ENCODE measurements at regions not wholly inside any gene's neighbourhood (a gene's known extent, or its start where the extent isn't known, plus 50 kb on each side); places are given as distances from the start of the nearest gene placed in this dataset.
"Not testable (repeated sequence)": the region's sequence is repeated elsewhere in the genome, so short reads cannot be mapped to it uniquely, and the experiment has no call there.

- no peak overlapping the region for H3K4me3 ChIP-seq (ENCODE audit: low read depth, low read length)
- TF ChIP-seq MAX (IDR thresholded peaks at IDR 0.05; ENCODE audit: low read depth, low read length) (no peak), POLR2A (IDR thresholded peaks at IDR 0.05; ENCODE audit: extremely low read depth, insufficient read length) (no peak), MYC (IDR thresholded peaks at IDR 0.05; ENCODE audit: low read depth, low read length) (no peak), CTCF (IDR thresholded peaks at IDR 0.05; ENCODE audit: low read depth, low read length) (no peak)
- no peak for DNase-seq (ENCODE audit: low read depth)
These were observed 154.5 kb downstream of the BCHE start for GRCh38 chr3:165682734-165683133.

GRCh38 chr3:165669967-165670366 is 167.3 kb downstream of the BCHE start:
- no peak overlapping the region for H3K4me3 ChIP-seq (ENCODE audit: low read depth, low read length)
- no peak for DNase-seq (ENCODE audit: low read depth)
- TF ChIP-seq POLR2A (IDR thresholded peaks at IDR 0.05; ENCODE audit: extremely low read depth, insufficient read length) (no peak), CTCF (IDR thresholded peaks at IDR 0.05; ENCODE audit: low read depth, low read length) (no peak), MAX (IDR thresholded peaks at IDR 0.05; ENCODE audit: low read depth, low read length) (no peak), MYC (IDR thresholded peaks at IDR 0.05; ENCODE audit: low read depth, low read length) (no peak)

GRCh38 chr3:165669504-165669903 is 167.7 kb downstream of the BCHE start:
- no peak for DNase-seq (ENCODE audit: low read depth)
- TF ChIP-seq POLR2A (IDR thresholded peaks at IDR 0.05; ENCODE audit: extremely low read depth, insufficient read length) (no peak), MAX (IDR thresholded peaks at IDR 0.05; ENCODE audit: low read depth, low read length) (no peak), CTCF (IDR thresholded peaks at IDR 0.05; ENCODE audit: low read depth, low read length) (no peak), MYC (IDR thresholded peaks at IDR 0.05; ENCODE audit: low read depth, low read length) (no peak)

DNA sequence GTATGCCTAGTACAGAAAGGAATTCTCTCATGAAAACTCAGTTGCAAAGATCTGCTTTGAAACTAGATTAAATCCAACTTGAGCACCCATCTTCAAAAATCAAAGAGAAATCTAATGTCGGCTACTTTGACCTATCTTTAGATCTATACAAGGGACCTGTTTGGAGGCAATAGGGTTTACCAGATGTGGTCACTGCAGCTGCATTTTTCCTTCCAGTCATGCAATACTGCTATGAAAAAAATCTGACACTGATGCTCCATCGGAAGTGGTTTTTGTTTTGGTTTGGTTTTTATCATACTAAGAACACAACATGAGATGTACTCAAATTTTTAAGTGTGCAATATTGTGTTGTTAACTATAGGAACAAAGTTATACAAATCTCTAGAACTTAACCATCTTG is 169.5 kb downstream of the BCHE start:
- H3K4me3 ChIP-seq (ENCODE audit: low read depth, low read length) = no peak overlapping the region
- DNase-seq (ENCODE audit: low read depth) = no peak
- no peak for TF ChIP-seq CTCF (IDR thresholded peaks at IDR 0.05; ENCODE audit: low read depth, low read length)
- TF ChIP-seq MAX (IDR thresholded peaks at IDR 0.05; ENCODE audit: low read depth, low read length) = no peak
- no peak for TF ChIP-seq MYC (IDR thresholded peaks at IDR 0.05; ENCODE audit: low read depth, low read length)
- TF ChIP-seq POLR2A (IDR thresholded peaks at IDR 0.05; ENCODE audit: extremely low read depth, insufficient read length) = no peak

More at GRCh38 chr3:165669504-165669903, 167.7 kb downstream of the BCHE start:
- H3K4me3 ChIP-seq (ENCODE audit: low read depth, low read length) = no peak overlapping the region

- TF ChIP-seq MYC (IDR thresholded peaks at IDR 0.05; ENCODE audit: low read depth, low read length) (no peak), MAX (IDR thresholded peaks at IDR 0.05; ENCODE audit: low read depth, low read length) (no peak)
- DNase-seq (ENCODE audit: low read depth) = no peak
These were observed 179.2 kb downstream of the BCHE start for GRCh38 chr3:165658027-165658426.

DNA sequence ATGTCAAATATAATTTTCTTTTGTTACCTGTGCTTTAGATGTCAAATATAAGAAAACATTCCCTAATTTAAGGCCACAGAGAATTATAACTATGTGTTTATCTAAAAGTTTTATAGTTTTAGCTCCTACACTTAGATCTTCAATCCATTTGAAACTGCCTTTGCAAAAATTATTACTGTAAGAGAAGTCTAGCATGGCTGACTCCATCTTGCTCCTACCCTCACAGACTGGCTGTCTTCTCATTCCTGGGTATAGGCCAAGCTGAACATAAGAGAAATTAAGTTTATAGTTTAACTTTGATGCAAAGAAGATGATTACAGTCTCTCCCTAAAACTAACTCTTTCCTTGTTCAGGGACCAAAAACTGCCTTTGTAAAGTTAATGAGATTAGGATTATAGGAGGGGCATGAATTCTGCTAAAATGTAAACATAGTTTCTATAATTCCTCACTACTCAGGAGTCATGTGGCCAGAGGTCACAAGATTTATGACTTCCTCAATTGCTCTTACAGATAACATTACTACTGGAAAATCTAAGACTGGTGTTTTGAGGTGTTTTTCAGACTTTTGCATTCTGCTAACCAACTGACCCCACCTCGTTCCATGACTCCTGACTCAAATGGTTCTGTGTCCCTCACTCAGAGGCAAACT is 184.0 kb downstream of the BCHE start:
- no peak overlapping the region for H3K4me3 ChIP-seq (ENCODE audit: low read depth, low read length)
- no peak for DNase-seq (ENCODE audit: low read depth)
- no peak for TF ChIP-seq MYC (IDR thresholded peaks at IDR 0.05; ENCODE audit: low read depth, low read length)
- no peak for TF ChIP-seq CTCF (IDR thresholded peaks at IDR 0.05; ENCODE audit: low read depth, low read length)
- no peak for TF ChIP-seq MAX (IDR thresholded peaks at IDR 0.05; ENCODE audit: low read depth, low read length)
- no peak for TF ChIP-seq POLR2A (IDR thresholded peaks at IDR 0.05; ENCODE audit: extremely low read depth, insufficient read length)

More at GRCh38 chr3:165658027-165658426, 179.2 kb downstream of the BCHE start:
- H3K4me3 ChIP-seq (ENCODE audit: low read depth, low read length) = no peak overlapping the region

DNA sequence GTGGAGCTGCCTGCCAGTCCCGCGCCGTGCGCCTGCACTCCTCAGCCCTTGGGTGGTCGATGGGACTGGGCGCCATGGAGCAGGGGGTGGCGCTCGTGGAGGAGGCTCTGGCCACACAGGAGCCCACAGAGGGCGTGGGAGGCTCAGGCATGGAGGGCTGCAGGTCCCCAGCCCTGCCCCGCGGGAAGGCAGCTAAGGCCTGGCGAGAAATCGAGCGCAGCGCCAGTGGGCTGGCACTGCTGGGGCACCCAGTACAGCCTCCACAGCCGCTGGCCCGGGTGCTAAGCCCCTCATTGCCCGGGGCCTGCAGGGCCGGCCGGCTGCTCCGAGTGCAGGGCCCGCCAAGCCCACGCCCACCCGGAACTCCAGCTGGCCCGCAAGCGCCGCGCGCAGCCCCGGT is 187.9 kb downstream of the BCHE start:
- H3K4me3 ChIP-seq (ENCODE audit: low read depth, low read length); DNase-seq (ENCODE audit: low read depth): not testable (repeated sequence)
